ENCODE measurements at regions not wholly inside any gene's neighbourhood (a gene's known extent, or its start where the extent isn't known, plus 50 kb on each side); places are given as distances from the start of the nearest gene placed in this dataset.

- Histone ChIP-seq H3K27ac (ENCODE audit: low read depth, low read length) (no peak overlapping the region), H3K4me1 (ENCODE audit: control insufficient read depth, low read length) (peaks cover 4% of the 10 kb centered on the region; the same call in 1 of the 2 replicates), H3K9me3 (ENCODE audit: control insufficient read depth, insufficient read depth, low read length) (no peaks in the 10 kb centered on the region), H3K4me3 (ENCODE audit: low read length) (no peak overlapping the region), H3K4me2 (ENCODE audit: low read length) (no peak overlapping the region), H4K20me1 (ENCODE audit: control insufficient read depth, insufficient read depth, low read depth, low read length) (no peaks in the 10 kb centered on the region), H3F3A (ENCODE audit: control insufficient read depth, insufficient read depth) (no peaks in the 10 kb centered on the region), H3K9me2 (replicated peaks; ENCODE audit: control insufficient read depth, low read length) (no peaks in the 10 kb centered on the region), H3K79me2 (ENCODE audit: control insufficient read depth, low read length) (no peaks in the 10 kb centered on the region), H3K27me3 (ENCODE audit: control insufficient read depth, low read length) (no peaks in the 10 kb centered on the region), H3K36me3 (ENCODE audit: control insufficient read depth, low read length) (no peaks in the 10 kb centered on the region)
- no peak for TF ChIP-seq EZH2phosphoT487 (IDR thresholded peaks at IDR 0.05; ENCODE audit: borderline replicate concordance, low read length)
- TF ChIP-seq CTCF (IDR thresholded peaks at IDR 0.05; ENCODE audit: low read depth, low read length, poor library complexity, severe bottlenecking) = no peak
Observed at GRCh38 chr19:32291876-32292275, 53.5 kb upstream of the ZNF507 start.

GRCh38 chr19:32294871-32295438, 50.5 kb upstream of the ZNF507 start:
- Histone ChIP-seq H3K79me2 (ENCODE audit: control insufficient read depth, low read length) (no peaks in the 10 kb centered on the region), H3K4me3 (ENCODE audit: low read length) (no peak overlapping the region), H3K27ac (ENCODE audit: low read depth, low read length) (no peak overlapping the region), H4K20me1 (ENCODE audit: control insufficient read depth, insufficient read depth, low read depth, low read length) (no peaks in the 10 kb centered on the region), H3K9me2 (replicated peaks; ENCODE audit: control insufficient read depth, low read length) (no peaks in the 10 kb centered on the region), H3K36me3 (ENCODE audit: control insufficient read depth, low read length) (no peaks in the 10 kb centered on the region), H3F3A (ENCODE audit: control insufficient read depth, insufficient read depth) (no peaks in the 10 kb centered on the region), H3K4me2 (ENCODE audit: low read length) (no peak overlapping the region), H3K4me1 (ENCODE audit: control insufficient read depth, low read length) (no peaks in the 10 kb centered on the region), H3K9me3 (ENCODE audit: control insufficient read depth, insufficient read depth, low read length) (no peaks in the 10 kb centered on the region), H3K27me3 (ENCODE audit: control insufficient read depth, low read length) (no peaks in the 10 kb centered on the region)
- no peak for TF ChIP-seq CTCF (IDR thresholded peaks at IDR 0.05; ENCODE audit: low read depth, low read length, poor library complexity, severe bottlenecking)
- TF ChIP-seq EZH2phosphoT487 (IDR thresholded peaks at IDR 0.05; ENCODE audit: borderline replicate concordance, low read length) = no peak
